ENCODE measurements at regions not wholly inside any gene's neighbourhood (a gene's known extent, or its start where the extent isn't known, plus 50 kb on each side); places are given as distances from the start of the nearest gene placed in this dataset.

- Histone ChIP-seq H4K12ac (ENCODE audit: low read depth, low read length) (no peak overlapping the region), H3K9me3 (ENCODE audit: insufficient read depth, low read depth, low read length) (no peaks in the 10 kb centered on the region), H2AFZ (ENCODE audit: insufficient read depth, low read length, poor library complexity) (no peak overlapping the region), H3K27ac (ENCODE audit: low read depth, low read length) (no peak overlapping the region), H3K79me1 (ENCODE audit: low read length) (no peaks in the 10 kb centered on the region), H3K4me1 (ENCODE audit: control insufficient read depth in 1 of 2, insufficient read depth in 2 of 2, low read length in 2 of 2) (no peaks in the 10 kb centered on the region), H3K9ac (ENCODE audit: low read length) (no peak overlapping the region), H2AK5ac (ENCODE audit: low read length) (no peak overlapping the region), H3K23ac (ENCODE audit: low read length) (no peak overlapping the region), H2BK5ac (ENCODE audit: low read depth, low read length, poor library complexity) (no peak overlapping the region), H4K8ac (ENCODE audit: low read depth, low read length) (no peak overlapping the region), H4K91ac (ENCODE audit: low read depth, low read length) (no peak overlapping the region), H3K79me2 (ENCODE audit: control insufficient read depth, insufficient read depth, low read length, poor library complexity) (no peaks in the 10 kb centered on the region), H3K4ac (ENCODE audit: low read depth, low read length) (no peak overlapping the region), H3K4me3 (ENCODE audit: low read depth, low read length) (no peak overlapping the region), H3K4me2 (ENCODE audit: low read length) (no peak overlapping the region), H3K36me3 (ENCODE audit: control insufficient read depth in 1 of 2, insufficient read depth in 2 of 2, low read length in 2 of 2) (no peaks in the 10 kb centered on the region), H2BK12ac (ENCODE audit: low read length) (no peak overlapping the region), H3K27me3 (ENCODE audit: insufficient read depth, low read length) (no peaks in the 10 kb centered on the region), H3K14ac (ENCODE audit: low read length) (no peak overlapping the region), H3K18ac (ENCODE audit: low read length) (no peak overlapping the region), H2BK120ac (ENCODE audit: insufficient read depth, low read length, poor library complexity) (no peak overlapping the region)
- no CpG with 5 or more reads among the region's 14 CpGs for WGBS (ENCODE audit: extremely low coverage, insufficient coverage, insufficient read length)
- peak in 1 of 2 donors; percentile 17 for DNase-seq
Measured at GRCh38 chr5:173396311-173396993, 68.2 kb upstream of the STC2 start.

DNA sequence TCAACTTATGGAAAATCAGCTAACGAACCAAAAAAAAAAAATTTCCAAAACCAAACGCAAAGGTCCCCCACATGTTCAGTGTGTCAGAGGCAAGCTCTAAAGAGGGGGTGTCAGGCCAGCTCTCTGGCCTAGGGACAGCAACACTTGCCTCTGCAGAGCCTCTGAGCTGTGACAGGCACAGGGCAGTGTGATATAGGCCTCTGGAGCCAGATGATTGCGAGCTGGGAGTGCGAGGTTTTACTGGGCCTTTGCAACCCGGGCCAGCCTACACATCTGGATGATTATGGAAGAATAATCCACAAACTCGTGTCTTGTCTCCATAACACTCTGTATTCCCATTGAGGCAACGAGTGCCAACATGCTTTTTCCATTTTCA is 67.7 kb upstream of the STC2 start:
- Histone ChIP-seq H3K4me2 (ENCODE audit: low read length) (no peak overlapping the region), H3K79me2 (ENCODE audit: control insufficient read depth, insufficient read depth, low read length, poor library complexity) (no peaks in the 10 kb centered on the region), H3K4me3 (ENCODE audit: low read depth, low read length) (no peak overlapping the region), H3K18ac (ENCODE audit: low read length) (no peak overlapping the region), H3K79me1 (ENCODE audit: low read length) (no peaks in the 10 kb centered on the region), H3K4ac (ENCODE audit: low read depth, low read length) (no peak overlapping the region), H3K27me3 (ENCODE audit: insufficient read depth, low read length) (no peaks in the 10 kb centered on the region), H3K14ac (ENCODE audit: low read length) (no peak overlapping the region), H4K91ac (ENCODE audit: low read depth, low read length) (no peak overlapping the region), H2AK5ac (ENCODE audit: low read length) (no peak overlapping the region), H3K23ac (ENCODE audit: low read length) (no peak overlapping the region), H4K12ac (ENCODE audit: low read depth, low read length) (no peak overlapping the region), H2BK120ac (ENCODE audit: insufficient read depth, low read length, poor library complexity) (no peak overlapping the region), H2BK5ac (ENCODE audit: low read depth, low read length, poor library complexity) (no peak overlapping the region), H3K9ac (ENCODE audit: low read length) (no peak overlapping the region), H3K9me3 (ENCODE audit: insufficient read depth, low read depth, low read length) (no peaks in the 10 kb centered on the region), H3K27ac (ENCODE audit: low read depth, low read length) (no peak overlapping the region), H2BK12ac (ENCODE audit: low read length) (no peak overlapping the region), H3K36me3 (ENCODE audit: control insufficient read depth in 1 of 2, insufficient read depth in 2 of 2, low read length in 2 of 2) (no peaks in the 10 kb centered on the region), H2AFZ (ENCODE audit: insufficient read depth, low read length, poor library complexity) (no peak overlapping the region), H4K8ac (ENCODE audit: low read depth, low read length) (no peak overlapping the region), H3K4me1 (ENCODE audit: control insufficient read depth in 1 of 2, insufficient read depth in 2 of 2, low read length in 2 of 2) (no peaks in the 10 kb centered on the region)
- DNase-seq: no peak
- WGBS (ENCODE audit: extremely low coverage, insufficient coverage, insufficient read length): no CpG with 5 or more reads among the region's 7 CpGs

DNA sequence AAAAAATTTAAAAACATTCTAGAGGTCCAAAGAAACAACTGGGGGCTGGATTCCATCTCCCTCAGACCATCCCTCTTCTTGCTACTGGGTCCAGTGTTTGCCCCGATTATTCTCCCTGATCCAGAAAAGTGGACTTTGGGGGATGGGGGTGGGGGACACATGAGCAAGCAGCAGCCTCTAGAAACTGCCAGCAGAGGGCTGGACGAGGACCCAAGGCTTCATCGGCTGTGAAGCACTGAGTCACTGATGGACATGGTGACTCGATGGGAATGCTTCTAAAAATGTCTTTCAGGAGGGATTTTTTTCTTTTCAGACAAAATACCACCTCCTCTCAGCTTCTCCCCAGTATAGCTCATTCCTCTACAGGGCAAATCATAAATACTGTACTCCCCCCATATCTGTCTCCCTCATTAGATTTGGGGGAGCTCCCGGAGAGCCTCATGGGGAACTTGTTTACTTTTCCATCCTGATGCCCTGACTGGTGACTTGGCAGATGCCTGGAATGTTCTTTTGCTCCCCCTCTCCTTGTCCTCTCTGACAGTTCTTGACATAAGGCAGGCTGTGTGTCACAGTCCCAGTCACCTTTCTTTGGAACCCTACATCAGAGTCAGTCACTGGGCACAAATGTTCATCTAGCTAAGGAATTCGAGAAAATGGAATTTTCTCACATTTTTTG is 67.2 kb upstream of the STC2 start:
- no peaks in the 10 kb centered on the region for H3K36me3 ChIP-seq (ENCODE audit: control insufficient read depth in 1 of 2, insufficient read depth in 2 of 2, low read length in 2 of 2)
- no peaks in the 10 kb centered on the region for H3K27me3 ChIP-seq (ENCODE audit: insufficient read depth, low read length)
- no peaks in the 10 kb centered on the region for H3K79me2 ChIP-seq (ENCODE audit: control insufficient read depth, insufficient read depth, low read length, poor library complexity)
- no peak overlapping the region for H2AK5ac ChIP-seq (ENCODE audit: low read length)
- no peak overlapping the region for H4K8ac ChIP-seq (ENCODE audit: low read depth, low read length)
- no peak overlapping the region for H3K4me3 ChIP-seq (ENCODE audit: low read depth, low read length)
- no peaks in the 10 kb centered on the region for H3K4me1 ChIP-seq (ENCODE audit: control insufficient read depth in 1 of 2, insufficient read depth in 2 of 2, low read length in 2 of 2)
- no peaks in the 10 kb centered on the region for H3K9me3 ChIP-seq (ENCODE audit: insufficient read depth, low read depth, low read length)
- no peak overlapping the region for H2AFZ ChIP-seq (ENCODE audit: insufficient read depth, low read length, poor library complexity)
- no peak overlapping the region for H3K23ac ChIP-seq (ENCODE audit: low read length)
- H2BK120ac ChIP-seq (ENCODE audit: insufficient read depth, low read length, poor library complexity): no peak overlapping the region
- H3K18ac ChIP-seq (ENCODE audit: low read length): no peak overlapping the region
- H3K27ac ChIP-seq (ENCODE audit: low read depth, low read length): no peak overlapping the region
- no peak overlapping the region for H4K91ac ChIP-seq (ENCODE audit: low read depth, low read length)
- no peak overlapping the region for H4K12ac ChIP-seq (ENCODE audit: low read depth, low read length)
- H3K4ac ChIP-seq (ENCODE audit: low read depth, low read length): no peak overlapping the region
- WGBS (ENCODE audit: extremely low coverage, insufficient coverage, insufficient read length): no CpG with 5 or more reads among the region's 6 CpGs
- no peak overlapping the region for H3K9ac ChIP-seq (ENCODE audit: low read length)
- no peak overlapping the region for H3K14ac ChIP-seq (ENCODE audit: low read length)
- no peaks in the 10 kb centered on the region for H3K79me1 ChIP-seq (ENCODE audit: low read length)
- no peak overlapping the region for H2BK12ac ChIP-seq (ENCODE audit: low read length)
- peak; percentile 4 to 10 for DNase-seq
- no peak overlapping the region for H2BK5ac ChIP-seq (ENCODE audit: low read depth, low read length, poor library complexity)
- H3K4me2 ChIP-seq (ENCODE audit: low read length): no peak overlapping the region

DNA sequence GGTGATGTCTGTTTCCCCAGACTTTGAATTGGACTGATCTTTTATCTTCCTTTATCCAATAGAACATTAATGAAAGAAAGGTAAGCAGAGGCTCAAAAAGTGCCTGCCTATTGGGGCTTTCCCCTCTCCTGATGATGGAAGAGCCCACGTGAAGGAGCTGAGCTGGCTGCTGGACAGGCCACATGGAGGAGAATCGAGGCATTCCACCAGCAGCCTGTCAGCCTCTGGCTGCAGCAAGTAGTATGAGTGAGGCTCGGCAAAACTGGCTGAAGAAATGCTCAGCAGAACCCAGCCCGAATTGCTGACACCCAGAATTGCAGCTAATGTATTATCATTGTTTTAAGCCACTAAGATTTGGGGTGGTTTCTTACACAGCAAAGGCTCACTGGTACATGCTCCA is 66.5 kb upstream of the STC2 start:
- H3K23ac ChIP-seq (ENCODE audit: low read length): no peak overlapping the region
- H2BK12ac ChIP-seq (ENCODE audit: low read length): no peak overlapping the region
- no peak overlapping the region for H3K18ac ChIP-seq (ENCODE audit: low read length)
- DNase-seq: no peak
- no peak overlapping the region for H3K4ac ChIP-seq (ENCODE audit: low read depth, low read length)
- no peak overlapping the region for H3K4me2 ChIP-seq (ENCODE audit: low read length)
- no peaks in the 10 kb centered on the region for H3K79me1 ChIP-seq (ENCODE audit: low read length)
- H3K79me2 ChIP-seq (ENCODE audit: control insufficient read depth, insufficient read depth, low read length, poor library complexity): no peaks in the 10 kb centered on the region
- no peaks in the 10 kb centered on the region for H3K36me3 ChIP-seq (ENCODE audit: control insufficient read depth in 1 of 2, insufficient read depth in 2 of 2, low read length in 2 of 2)
- no peak overlapping the region for H2AFZ ChIP-seq (ENCODE audit: insufficient read depth, low read length, poor library complexity)
- H4K91ac ChIP-seq (ENCODE audit: low read depth, low read length): no peak overlapping the region
- H3K4me3 ChIP-seq (ENCODE audit: low read depth, low read length): no peak overlapping the region
- no peak overlapping the region for H3K9ac ChIP-seq (ENCODE audit: low read length)
- H3K27me3 ChIP-seq (ENCODE audit: insufficient read depth, low read length): no peaks in the 10 kb centered on the region
- no peak overlapping the region for H4K8ac ChIP-seq (ENCODE audit: low read depth, low read length)
- H4K12ac ChIP-seq (ENCODE audit: low read depth, low read length): no peak overlapping the region
- H2BK120ac ChIP-seq (ENCODE audit: insufficient read depth, low read length, poor library complexity): no peak overlapping the region
- no peak overlapping the region for H3K14ac ChIP-seq (ENCODE audit: low read length)
- no CpG with 5 or more reads among the region's 4 CpGs for WGBS (ENCODE audit: extremely low coverage, insufficient coverage, insufficient read length)
- H2BK5ac ChIP-seq (ENCODE audit: low read depth, low read length, poor library complexity): no peak overlapping the region
- H3K9me3 ChIP-seq (ENCODE audit: insufficient read depth, low read depth, low read length): no peaks in the 10 kb centered on the region
- H2AK5ac ChIP-seq (ENCODE audit: low read length): no peak overlapping the region
- no peaks in the 10 kb centered on the region for H3K4me1 ChIP-seq (ENCODE audit: control insufficient read depth in 1 of 2, insufficient read depth in 2 of 2, low read length in 2 of 2)
- no peak overlapping the region for H3K27ac ChIP-seq (ENCODE audit: low read depth, low read length)
